Ectodermal cell (in vitro differentiated cells): ENCODE measurements at regions not wholly inside any gene's neighbourhood (a gene's known extent, or its start where the extent isn't known, plus 50 kb on each side); places are given as distances from the start of the nearest gene placed in this dataset.

ENCODE experiments used
- H3K27ac ChIP-seq: 2 replicates; pipeline ENCODE4 v1.7.0; 2013; ENCODE audit warnings: mild to moderate bottlenecking, low read depth, low read length; ENCODE audit not compliant: insufficient read depth, poor library complexity, severe bottlenecking
- H3K27me3 ChIP-seq: 2 replicates; pipeline ENCODE4 v1.7.0; 2013; ENCODE audit warnings: mild to moderate bottlenecking, low read length; ENCODE audit not compliant: insufficient read depth, control insufficient read depth, poor library complexity, severe bottlenecking
- H3K36me3 ChIP-seq: one replicate; pipeline ENCODE4 v1.7.0; 2013; ENCODE audit warnings: low read length; ENCODE audit not compliant: control insufficient read depth, insufficient read depth
- H3K4me1 ChIP-seq: one replicate; pipeline ENCODE4 v1.7.0; 2013; ENCODE audit warnings: low read length; ENCODE audit not compliant: control insufficient read depth, insufficient read depth
- H3K4me3 ChIP-seq: 2 replicates; pipeline ENCODE4 v1.7.0; 2013; ENCODE audit warnings: low read depth, low read length, control low read depth; ENCODE audit not compliant: insufficient read depth
- H3K9me3 ChIP-seq: 2 replicates; pipeline ENCODE4 v1.7.0; 2013; ENCODE audit warnings: mild to moderate bottlenecking, low read length, moderate library complexity; ENCODE audit not compliant: control insufficient read depth
- WGBS, 2 experiments: methylation state at CpG; one replicate each; pipeline ENCODE4 v1.1.7; 2013; ENCODE audit warnings: missing lambda C conversion rate in 2 of 2; 5-methylcytosine and 5-hydroxymethylcytosine counted together

- Histone ChIP-seq H3K27ac (no peak overlapping the region), H3K36me3 (no peaks in the 10 kb centered on the region), H3K4me3 (no peak overlapping the region), H3K4me1 (no peaks in the 10 kb centered on the region), H3K27me3 (no peaks in the 10 kb centered on the region), H3K9me3 (no peaks in the 10 kb centered on the region)
- 93 to 96% methylated on average over 2 to 3 of the region's 3 CpGs for WGBS, 2 experiments
Measured at GRCh38 chr4:104969394-104970082, 177.1 kb upstream of the TET2 start.

GRCh38 chr4:104971462-104971861, 175.2 kb upstream of the TET2 start:
- H3K27ac ChIP-seq = no peak overlapping the region
- H3K4me3 ChIP-seq = no peak overlapping the region
- WGBS, 2 experiments = 86 to 94% methylated on average over 2 of the region's 2 CpGs
- H3K4me1 ChIP-seq = no peaks in the 10 kb centered on the region
- H3K27me3 ChIP-seq = no peaks in the 10 kb centered on the region
- H3K9me3 ChIP-seq = no peaks in the 10 kb centered on the region
- no peaks in the 10 kb centered on the region for H3K36me3 ChIP-seq

GRCh38 chr4:104973708-104974107, 173.0 kb upstream of the TET2 start:
- WGBS, 2 experiments = 91 to 95% methylated on average over 2 of the region's 2 CpGs
- Histone ChIP-seq H3K9me3 (no peaks in the 10 kb centered on the region), H3K4me3 (no peak overlapping the region), H3K27ac (no peak overlapping the region), H3K4me1 (no peaks in the 10 kb centered on the region), H3K27me3 (no peaks in the 10 kb centered on the region), H3K36me3 (no peaks in the 10 kb centered on the region)

GRCh38 chr4:104975617-104976016, 171.1 kb upstream of the TET2 start:
- H3K4me3 ChIP-seq = no peak overlapping the region
- H3K36me3 ChIP-seq = no peaks in the 10 kb centered on the region
- H3K9me3 ChIP-seq = no peaks in the 10 kb centered on the region
- no peaks in the 10 kb centered on the region for H3K4me1 ChIP-seq
- H3K27me3 ChIP-seq = no peaks in the 10 kb centered on the region
- no peak overlapping the region for H3K27ac ChIP-seq
- WGBS, 2 experiments = 88 to 91% methylated on average over 1 of the region's 1 CpG

- Histone ChIP-seq H3K27ac (no peak overlapping the region), H3K27me3 (no peaks in the 10 kb centered on the region), H3K36me3 (no peaks in the 10 kb centered on the region), H3K9me3 (no peaks in the 10 kb centered on the region), H3K4me3 (no peak overlapping the region), H3K4me1 (no peaks in the 10 kb centered on the region)
- WGBS, 2 experiments = 78 to 88% methylated on average over 2 of the region's 2 CpGs
Measured at GRCh38 chr4:104976262-104976661, 170.4 kb upstream of the TET2 start.

GRCh38 chr4:104979083-104979760, 167.5 kb upstream of the TET2 start:
- Histone ChIP-seq H3K36me3 (no peaks in the 10 kb centered on the region), H3K4me3 (no peak overlapping the region), H3K27me3 (no peaks in the 10 kb centered on the region), H3K9me3 (no peaks in the 10 kb centered on the region), H3K27ac (no peak overlapping the region), H3K4me1 (no peaks in the 10 kb centered on the region)
- 91% methylated on average over 4 of the region's 4 CpGs for WGBS, 2 experiments

- 79 to 91% methylated on average over 1 of the region's 1 CpG for WGBS, 2 experiments
- H3K27me3 ChIP-seq = no peaks in the 10 kb centered on the region
Measured at GRCh38 chr4:104983615-104984179, 163.0 kb upstream of the TET2 start.

GRCh38 chr4:104986306-104986705, 160.4 kb upstream of the TET2 start:
- Histone ChIP-seq H3K27ac (no peak overlapping the region), H3K27me3 (no peaks in the 10 kb centered on the region), H3K4me1 (no peaks in the 10 kb centered on the region), H3K4me3 (no peak overlapping the region), H3K9me3 (no peaks in the 10 kb centered on the region), H3K36me3 (no peaks in the 10 kb centered on the region)
- 84 to 86% methylated on average over 5 of the region's 5 CpGs for WGBS, 2 experiments

More at GRCh38 chr4:104983615-104984179, 163.0 kb upstream of the TET2 start:
- no peaks in the 10 kb centered on the region for H3K4me1 ChIP-seq
- no peak overlapping the region for H3K4me3 ChIP-seq
- H3K9me3 ChIP-seq = no peaks in the 10 kb centered on the region
- H3K27ac ChIP-seq = no peak overlapping the region
- H3K36me3 ChIP-seq = no peaks in the 10 kb centered on the region

GRCh38 chr4:104989371-104989770, 157.3 kb upstream of the TET2 start:
- WGBS, 2 experiments = 84 to 87% methylated on average over 4 of the region's 4 CpGs
- Histone ChIP-seq H3K36me3 (no peaks in the 10 kb centered on the region), H3K4me3 (no peak overlapping the region), H3K4me1 (no peaks in the 10 kb centered on the region), H3K27me3 (no peaks in the 10 kb centered on the region), H3K27ac (no peak overlapping the region), H3K9me3 (no peaks in the 10 kb centered on the region)

GRCh38 chr4:105002278-105002677, 144.4 kb upstream of the TET2 start:
- no peak overlapping the region for H3K4me3 ChIP-seq
- H3K4me1 ChIP-seq = no peaks in the 10 kb centered on the region
- H3K27me3 ChIP-seq = no peaks in the 10 kb centered on the region
- 92 to 95% methylated on average over 6 of the region's 6 CpGs for WGBS, 2 experiments
- H3K9me3 ChIP-seq = no peaks in the 10 kb centered on the region
- no peaks in the 10 kb centered on the region for H3K36me3 ChIP-seq
- H3K27ac ChIP-seq = no peak overlapping the region
